ENCODE measurements at regions not wholly inside any gene's neighbourhood (a gene's known extent, or its start where the extent isn't known, plus 50 kb on each side); places are given as distances from the start of the nearest gene placed in this dataset.
"Not testable (repeated sequence)": the region's sequence is repeated elsewhere in the genome, so short reads cannot be mapped to it uniquely, and the experiment has no call there.

DNA sequence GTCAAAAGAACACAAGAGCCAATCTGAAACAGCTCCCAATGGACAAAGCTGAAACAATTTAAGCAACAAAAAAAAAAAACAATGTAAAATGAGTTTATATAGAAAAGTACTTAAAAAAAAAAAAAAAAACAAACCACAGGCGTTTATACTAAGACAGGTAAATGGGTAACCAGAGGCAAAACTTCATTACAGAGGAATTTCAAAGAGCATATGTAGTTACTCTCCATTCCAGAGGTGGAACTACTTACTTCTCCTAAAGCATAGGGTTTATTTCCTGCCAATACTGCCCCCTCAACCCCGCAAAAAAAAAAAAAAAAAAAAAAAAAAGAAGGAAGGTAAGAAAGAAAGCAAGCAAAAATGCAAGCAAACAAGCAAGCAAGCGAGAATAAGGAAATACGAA lies 132.9 kb downstream of the LIG4 start:
- DNase-seq (ENCODE audit: low read depth in 4 of 4, low spot score in 1 of 4) = no peak

DNA sequence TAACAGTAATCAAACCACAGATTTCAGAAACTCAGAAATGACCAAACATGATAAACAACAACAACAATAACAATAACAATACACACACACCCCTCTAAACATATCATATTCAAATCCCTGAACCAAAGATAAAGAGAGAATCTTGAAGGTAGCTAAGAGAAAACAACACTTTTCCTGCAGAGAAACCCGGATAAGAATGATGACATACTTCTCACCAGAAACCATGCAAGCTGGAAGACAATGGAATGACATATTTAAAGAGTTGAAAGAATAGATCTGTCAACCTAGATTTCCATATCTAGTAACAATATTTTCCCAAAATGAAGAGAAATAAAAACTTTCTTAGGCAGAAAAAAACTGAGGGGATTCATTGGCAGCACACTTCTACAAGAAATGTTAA lies 138.1 kb downstream of the LIG4 start:
- DNase-seq (ENCODE audit: low read depth in 4 of 4, low spot score in 1 of 4) = no peak

DNA sequence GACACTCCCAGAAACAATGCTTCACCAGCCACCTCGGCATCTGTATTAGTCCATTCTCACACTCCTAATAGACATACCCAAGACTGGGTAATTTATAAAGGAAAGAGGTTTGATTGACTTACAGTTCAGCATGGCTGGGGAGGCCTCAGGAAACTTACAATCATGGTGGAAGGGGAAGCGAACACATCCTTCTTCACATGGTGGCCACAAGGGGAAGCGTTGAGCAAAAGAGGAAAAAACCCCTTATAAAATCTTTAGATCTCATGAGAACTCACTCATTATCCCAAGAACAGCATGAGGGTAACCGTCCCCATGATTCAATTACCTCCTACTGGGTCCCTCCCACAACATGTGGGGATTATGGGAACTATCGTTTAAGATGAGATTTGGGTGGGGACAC lies 140.9 kb downstream of the LIG4 start:
- DNase-seq (ENCODE audit: low read depth in 4 of 4, low spot score in 1 of 4) = not testable (repeated sequence)

DNA sequence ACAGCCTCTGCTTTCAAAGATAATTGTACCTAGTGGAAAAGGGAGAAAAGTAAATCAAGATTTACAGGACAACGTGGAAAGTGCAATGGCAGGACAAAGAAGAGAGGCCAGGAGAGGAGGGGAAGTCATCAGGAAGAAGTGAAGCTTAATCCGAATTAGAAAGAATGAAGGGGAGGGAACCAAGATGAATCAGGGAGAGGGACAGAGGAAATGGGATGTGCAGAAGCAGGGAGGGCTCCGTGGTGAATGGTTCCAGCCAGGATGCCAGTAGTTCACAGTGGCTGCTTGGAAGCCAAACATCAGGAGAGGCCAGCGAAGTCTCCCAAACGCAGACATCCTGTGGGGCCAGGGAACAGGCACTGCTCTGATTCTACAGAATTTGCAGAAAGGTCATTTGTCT lies 144.4 kb downstream of the LIG4 start:
- no peak for DNase-seq (ENCODE audit: low read depth in 4 of 4, low spot score in 1 of 4)

DNA sequence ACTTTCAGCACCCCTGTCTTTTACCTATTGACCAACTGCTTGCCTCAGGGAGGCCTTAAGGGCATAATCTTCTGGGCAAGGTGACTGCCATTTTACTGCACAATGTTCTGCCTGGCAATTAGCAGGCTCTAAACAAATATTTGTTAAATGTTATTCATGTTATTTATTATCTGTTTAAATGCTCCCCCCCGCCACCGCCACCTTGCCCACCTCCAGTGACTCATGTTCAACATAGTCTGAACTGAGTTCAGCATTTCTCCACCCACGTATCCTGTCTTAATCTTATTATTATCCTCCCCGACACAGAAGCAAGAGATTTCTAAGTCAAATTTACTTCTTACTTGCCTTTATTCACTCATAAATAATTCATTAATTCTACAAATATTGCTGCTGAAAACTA lies 144.8 kb downstream of the LIG4 start:
- no peak for DNase-seq (ENCODE audit: low read depth in 4 of 4, low spot score in 1 of 4)

DNA sequence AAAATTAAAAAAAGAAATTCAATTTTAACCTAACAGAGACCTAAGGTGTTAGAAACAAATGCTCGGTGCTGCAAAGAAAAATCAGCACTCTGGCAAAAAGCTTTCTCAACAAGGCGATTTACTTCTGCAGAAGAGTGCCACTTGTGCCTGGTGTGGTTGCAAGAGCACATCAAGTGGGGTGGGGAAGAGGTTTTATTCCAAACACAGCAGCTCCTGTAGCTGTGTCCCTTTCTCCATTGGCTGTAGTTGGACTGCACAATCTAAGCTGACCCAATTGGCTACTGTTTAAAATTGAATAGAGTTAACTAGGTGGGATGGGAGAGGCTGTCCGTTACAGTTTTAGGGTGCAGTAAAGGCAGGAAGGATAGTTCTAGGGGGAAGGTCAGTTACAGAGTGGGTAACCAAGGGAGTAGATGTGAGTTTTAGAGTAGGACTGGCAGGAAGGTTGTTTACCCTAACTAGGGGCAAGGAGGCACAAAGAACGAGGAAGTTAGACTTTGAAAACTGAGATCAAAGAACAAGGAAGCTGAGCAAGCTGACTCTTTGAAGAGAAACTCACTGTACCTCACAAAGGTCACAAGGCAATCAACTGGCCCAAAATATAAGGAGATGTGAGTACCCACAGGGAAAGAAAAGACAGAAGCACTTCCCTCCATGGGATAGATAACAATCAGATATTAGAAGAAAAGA lies 145.7 kb downstream of the LIG4 start:
- no peak for DNase-seq (ENCODE audit: low read depth in 4 of 4, low spot score in 1 of 4)

DNA sequence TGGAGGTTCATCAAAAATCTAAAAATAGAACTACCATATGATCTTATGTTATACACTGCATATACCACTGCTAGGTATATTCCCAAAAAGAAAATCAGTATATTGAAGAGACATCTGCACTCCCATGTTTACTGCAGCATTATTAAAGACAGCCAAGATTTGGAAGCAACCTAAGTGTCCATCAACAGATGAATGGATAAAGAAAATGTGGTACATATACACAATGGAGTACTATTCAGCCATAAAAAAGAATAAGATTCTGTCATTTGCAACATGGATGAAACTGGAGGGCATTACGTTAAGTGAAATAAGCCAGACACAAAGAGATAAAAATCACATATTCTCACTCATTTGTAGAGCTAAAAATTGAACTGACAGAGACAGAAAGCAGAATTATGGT lies 151.0 kb downstream of the LIG4 start:
- not testable (repeated sequence) for DNase-seq (ENCODE audit: low read depth in 4 of 4, low spot score in 1 of 4)

DNA sequence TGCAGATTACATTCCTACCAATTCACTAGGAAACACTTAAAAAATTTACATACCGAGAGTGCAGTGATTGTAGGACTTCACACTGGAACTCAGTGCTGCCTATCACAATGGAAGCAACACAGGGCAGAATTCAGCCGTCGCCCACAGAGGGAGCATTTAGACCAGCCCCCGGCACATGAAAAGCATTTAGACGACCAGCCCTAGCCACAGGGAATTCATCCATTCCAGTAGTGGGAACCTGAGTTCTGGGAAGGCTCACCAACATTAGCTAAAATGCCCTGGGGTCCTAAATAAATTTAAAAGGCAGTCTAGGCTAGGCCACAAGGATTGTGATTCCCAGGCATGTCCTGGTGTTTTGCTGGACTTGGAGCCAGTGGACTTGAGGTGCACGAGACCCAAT lies 155.2 kb downstream of the LIG4 start:
- DNase-seq (ENCODE audit: low read depth in 4 of 4, low spot score in 1 of 4) = no peak

DNA sequence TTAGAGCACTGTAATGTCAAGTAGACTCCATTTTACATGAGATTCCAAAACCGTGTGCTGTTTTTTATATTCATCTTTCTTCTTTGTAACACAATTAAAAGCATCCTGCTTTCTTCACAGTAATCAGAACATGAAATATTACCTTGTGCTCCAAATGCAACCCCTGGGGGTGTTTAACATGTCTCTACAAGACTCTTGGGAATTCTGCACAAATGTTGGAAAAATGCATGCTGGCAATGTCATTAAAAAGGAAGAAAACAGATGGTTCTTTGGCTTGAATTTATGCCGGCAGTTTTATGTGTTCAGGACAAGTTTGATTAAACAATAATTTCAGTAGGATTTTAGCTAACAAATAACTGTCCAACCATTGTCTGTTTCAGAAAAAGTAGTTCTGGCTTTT lies 159.1 kb downstream of the LIG4 start:
- DNase-seq (ENCODE audit: low read depth in 4 of 4, low spot score in 1 of 4) = no peak

DNA sequence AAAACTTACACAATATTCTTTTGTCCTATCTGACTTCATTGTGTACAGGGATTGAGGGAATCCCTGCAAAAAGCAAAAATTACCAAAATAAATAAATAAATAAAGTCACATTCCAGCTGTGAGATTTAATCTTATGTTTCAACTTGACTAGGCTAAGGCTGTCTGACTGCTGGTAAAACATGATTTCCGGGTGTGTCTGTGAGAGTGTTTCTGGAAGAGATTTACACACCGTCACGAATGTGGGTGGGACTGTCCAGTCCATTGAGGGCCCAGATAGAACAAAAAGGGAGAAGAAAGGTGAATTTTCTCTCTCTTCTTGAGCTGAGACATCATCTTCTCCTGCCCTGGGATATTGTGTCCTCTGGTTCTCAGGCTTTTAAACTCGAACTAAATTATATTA lies 166.1 kb downstream of the LIG4 start:
- DNase-seq (ENCODE audit: low read depth in 4 of 4, low spot score in 1 of 4) = no peak

DNA sequence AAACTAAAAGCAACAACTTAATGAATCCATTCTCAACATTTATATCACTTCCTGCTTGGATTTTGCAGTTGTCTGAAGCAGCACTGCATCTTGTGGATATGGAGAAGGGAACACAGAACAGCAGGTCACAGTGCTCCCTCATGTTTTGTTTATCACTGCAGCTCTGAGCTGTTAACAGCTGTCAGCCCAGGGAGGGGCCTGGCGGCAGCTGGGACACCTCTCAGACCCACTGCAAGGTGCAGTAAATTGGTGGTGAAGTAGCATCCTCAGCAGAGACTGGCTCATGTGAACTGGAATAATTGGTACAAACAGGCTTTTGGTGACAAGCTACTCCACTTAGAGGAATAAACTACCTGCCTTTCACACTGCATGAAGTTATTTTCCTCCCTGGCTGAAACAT lies 170.4 kb downstream of the LIG4 start:
- DNase-seq (ENCODE audit: low read depth in 4 of 4, low spot score in 1 of 4) = no peak

DNA sequence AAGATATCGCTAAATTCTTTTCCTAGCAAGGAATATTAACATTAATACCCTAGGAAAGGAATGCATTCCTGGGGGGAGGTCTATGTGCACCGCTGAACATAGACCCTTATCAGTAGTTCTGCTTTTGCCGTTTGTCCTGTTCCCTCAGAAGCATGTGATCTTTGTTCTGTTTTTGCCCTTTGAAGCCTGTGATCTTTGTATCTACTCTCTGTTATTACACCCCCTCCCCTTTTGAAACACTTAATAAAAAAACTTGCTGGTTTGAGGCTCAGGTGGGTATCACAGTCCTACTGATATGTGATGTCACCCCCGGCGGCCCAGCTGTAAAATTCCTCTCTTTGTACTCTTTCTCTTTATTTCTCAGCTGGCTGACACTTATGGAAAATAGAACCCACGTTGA lies 172.5 kb downstream of the LIG4 start:
- not testable (repeated sequence) for DNase-seq (ENCODE audit: low read depth in 4 of 4, low spot score in 1 of 4)

DNA sequence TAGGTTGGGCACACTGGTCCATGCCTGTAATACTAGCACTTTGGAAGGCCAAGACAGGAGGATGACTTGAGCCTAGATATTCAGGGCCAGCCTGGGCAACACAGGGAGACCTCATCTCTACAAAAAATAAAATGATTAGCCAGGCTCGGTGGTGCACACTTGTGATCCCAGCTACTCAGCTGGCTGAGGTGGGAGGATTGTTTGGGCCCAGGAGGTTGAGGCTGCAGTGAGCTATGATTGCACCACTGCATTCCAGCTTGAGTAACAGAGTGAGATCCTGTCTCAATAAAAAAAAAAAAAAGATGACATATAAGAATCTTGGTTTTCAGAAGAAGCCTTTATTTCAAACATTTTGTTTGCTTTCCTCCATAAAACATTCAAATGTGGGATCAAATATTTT lies 178.0 kb downstream of the LIG4 start:
- no peak for DNase-seq (ENCODE audit: low read depth in 4 of 4, low spot score in 1 of 4)

DNA sequence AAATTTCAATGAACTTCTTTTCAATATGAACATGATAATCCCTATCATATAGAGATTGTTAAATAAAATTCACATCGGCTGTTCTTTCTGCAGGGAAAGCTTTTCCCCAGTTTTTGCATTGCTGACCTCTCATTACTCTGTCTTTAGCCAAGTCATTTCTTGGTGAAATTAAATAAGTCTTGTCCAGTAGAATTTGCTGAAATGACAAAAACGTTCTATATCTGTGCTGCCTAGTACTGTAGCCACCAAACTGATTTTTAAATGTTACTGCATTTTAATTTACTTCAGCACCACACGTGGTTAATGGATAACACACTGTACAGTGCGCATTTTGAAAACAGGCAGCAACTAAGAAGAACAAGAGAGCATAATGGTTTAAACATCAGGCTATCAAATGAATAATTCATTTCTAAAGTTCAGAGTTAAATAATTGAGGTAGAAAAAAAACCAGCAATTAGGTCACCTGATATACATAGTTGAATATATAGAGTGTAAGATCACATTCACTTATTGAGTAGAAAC lies 178.9 kb downstream of the LIG4 start:
- DNase-seq (ENCODE audit: low read depth in 4 of 4, low spot score in 1 of 4) = no peak

DNA sequence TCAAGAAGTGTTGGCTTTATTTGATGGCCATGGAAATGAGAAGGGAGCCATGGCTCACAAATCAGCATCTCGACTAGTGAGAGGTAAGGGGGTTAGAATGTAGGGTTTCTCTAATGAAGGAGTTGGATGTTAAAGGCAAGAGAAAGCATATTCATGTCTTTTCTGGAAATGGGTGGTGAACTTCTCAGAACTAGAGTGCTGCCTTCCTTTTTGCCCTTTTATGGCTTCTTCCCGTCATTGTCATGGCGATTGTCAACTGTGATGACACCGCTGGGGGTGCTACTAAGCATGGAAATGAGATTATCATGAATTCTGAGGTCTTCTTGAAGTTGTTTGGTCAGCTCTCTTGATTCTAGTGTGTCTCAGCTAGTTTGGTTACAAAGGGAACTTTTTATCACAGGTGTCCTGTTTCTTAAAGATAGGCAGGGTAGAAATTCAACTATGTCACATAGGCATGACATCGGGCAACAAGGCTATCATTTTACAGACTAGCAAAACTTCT lies 180.4 kb downstream of the LIG4 start:
- no peak for DNase-seq (ENCODE audit: low read depth in 4 of 4, low spot score in 1 of 4)

DNA sequence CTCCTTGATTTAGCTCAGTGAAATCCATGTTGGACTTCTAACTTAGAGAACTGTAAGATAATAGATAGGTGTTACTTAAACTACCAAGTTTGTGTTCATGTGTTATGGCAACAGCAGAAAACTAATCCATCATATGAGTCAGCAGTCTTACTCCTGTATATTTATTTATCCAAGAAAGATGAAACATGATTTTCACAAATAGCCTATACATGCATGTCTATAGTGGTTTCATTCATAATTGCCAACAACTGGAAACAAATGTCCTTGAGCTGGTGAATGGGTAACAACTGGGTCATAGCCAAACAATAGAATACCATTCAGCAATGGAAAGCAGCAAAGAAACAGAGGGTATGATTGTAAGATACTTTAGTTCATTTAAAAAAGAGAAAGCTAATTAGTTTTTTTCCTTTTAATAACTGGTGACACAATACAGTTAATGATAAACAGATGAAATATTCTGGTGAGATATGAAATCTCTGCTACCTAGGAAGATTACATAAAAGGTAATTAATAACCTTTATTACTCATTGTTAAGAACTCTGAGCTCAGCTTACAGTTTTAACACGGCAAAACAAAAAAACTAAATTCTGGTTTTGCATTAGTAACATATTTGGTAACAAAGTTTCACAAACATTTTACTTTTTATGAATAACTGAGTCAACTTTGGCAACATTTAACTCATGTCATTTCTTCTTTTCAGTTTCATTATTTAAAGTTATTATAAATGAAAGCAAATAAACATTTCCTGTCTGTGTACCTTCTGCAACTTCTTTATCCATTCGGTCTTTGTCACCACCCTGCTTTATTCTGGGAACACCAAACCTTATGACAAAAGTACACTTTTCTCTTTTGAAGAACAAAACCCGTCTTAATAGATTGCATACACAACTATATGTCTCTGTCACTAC lies 181.3 kb downstream of the LIG4 start:
- no peak for DNase-seq (ENCODE audit: low read depth in 4 of 4, low spot score in 1 of 4)

DNA sequence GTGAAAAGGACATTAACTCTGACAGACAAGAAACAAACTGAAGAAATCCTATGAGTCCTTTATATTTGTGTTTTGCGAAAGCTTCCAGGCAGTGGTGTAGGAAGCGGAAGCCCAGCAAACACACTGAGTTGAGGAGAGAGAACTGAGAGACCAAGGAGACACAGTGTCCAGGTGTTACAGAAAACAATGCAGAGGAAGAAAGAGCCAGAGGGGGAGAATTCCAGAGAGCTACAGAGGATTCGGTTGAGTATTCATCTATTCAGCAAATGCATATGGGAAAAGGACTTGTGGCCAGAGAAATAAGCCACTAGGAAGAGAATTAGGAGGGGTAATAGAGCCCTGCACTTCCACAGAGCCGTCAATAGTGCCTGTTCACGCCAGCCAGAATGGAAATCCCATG lies 183.5 kb downstream of the LIG4 start:
- no peak for DNase-seq (ENCODE audit: low read depth in 4 of 4, low spot score in 1 of 4)

DNA sequence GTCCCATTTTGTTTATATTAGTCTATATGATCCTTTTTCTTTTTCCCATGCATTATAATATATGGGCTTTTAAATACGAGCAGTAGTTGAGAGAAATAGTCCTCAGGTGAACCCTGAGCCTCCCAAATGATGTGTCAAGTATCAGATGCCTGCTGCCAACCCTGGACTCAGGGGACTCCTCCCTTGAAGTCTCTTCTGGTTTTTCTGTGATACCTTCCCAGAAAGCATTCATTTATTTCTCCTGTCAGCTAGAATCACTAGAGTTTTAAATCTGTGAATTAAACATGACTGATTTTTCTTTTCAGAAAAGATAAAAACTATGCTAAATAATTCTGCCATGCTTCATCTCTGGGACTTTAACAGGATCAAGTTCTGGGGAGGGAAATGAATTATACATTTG lies 184.6 kb downstream of the LIG4 start:
- no peak for DNase-seq (ENCODE audit: low read depth in 4 of 4, low spot score in 1 of 4)

DNA sequence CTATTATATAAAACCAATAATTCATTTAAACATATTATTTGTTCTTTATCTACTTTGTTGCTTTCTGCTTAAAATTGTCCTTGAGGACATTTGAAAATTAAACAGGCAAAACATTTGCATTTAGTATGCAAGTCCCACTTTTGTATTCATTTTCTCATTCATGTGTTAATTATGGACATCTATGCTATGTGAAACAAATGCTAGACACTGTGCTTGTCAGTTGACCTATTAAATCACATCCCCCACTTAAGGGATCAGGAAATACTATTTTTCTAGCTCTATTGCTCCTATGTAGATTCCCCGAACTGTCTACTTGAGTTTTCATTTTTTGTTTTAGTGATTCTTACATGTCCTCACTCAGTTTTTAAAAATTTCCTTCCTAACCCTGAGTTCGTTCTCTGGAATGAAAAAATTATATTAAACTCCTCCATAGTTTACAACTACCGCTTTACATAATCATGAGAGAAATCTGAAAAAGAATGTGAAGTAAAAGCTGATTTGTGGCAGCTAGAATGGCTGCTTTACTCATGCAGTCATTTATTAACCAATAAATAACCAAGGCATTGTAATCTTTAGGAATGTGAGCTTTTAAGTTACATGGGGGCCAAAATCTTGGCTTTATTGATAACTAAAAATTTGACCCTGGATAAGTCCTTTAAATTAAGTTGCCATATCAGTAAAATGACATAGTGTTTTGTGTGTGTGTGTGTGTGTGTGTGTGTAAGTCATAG lies 188.5 kb downstream of the LIG4 start:
- DNase-seq (ENCODE audit: low read depth in 4 of 4, low spot score in 1 of 4) = no peak

DNA sequence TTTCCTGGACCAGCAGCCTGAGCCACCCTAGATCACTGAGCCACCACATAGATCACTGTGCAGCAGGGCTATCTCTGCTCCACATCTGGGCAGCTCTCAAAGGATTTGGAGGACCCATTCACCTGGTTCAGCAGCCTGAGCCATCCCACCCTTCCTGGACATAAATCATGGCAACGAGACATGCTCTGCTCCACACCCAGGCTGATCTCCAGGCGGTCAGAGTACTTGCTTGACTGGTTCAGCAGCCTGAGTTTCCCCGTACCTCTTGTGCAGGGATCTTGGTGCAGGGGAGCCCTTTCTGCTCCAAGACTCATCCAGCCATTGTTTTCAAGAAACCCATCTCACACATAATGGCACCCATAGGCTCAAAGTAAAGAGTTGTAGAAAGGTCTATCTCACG lies 195.3 kb downstream of the LIG4 start:
- no peak for DNase-seq (ENCODE audit: low read depth in 4 of 4, low spot score in 1 of 4)

DNA sequence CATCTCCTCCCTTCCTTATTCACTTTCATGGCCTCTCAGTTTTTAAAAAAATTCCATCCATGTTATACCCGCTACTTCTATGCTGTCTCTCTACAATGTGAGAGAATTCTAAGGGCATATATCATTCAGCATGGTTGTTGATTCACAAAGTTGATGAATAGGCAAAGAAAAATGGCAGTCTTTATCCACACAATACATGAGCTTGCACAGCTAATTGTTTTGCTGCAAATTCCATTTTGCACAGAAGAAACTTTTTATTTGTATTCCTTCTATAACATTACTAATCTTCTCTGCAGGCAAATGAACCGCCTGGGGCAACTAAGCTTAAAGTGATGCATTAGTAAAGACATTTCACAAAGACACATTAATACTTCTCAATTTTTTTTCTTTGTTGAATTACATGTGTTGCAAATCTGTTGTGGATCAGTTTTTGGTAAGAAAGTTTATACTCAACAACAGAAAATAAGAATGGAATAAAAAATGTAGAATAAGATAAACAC lies 196.9 kb downstream of the LIG4 start:
- no peak for DNase-seq (ENCODE audit: low read depth in 4 of 4, low spot score in 1 of 4)
